ENCODE measurements at regions not wholly inside any gene's neighbourhood (a gene's known extent, or its start where the extent isn't known, plus 50 kb on each side); places are given as distances from the start of the nearest gene placed in this dataset.

DNA sequence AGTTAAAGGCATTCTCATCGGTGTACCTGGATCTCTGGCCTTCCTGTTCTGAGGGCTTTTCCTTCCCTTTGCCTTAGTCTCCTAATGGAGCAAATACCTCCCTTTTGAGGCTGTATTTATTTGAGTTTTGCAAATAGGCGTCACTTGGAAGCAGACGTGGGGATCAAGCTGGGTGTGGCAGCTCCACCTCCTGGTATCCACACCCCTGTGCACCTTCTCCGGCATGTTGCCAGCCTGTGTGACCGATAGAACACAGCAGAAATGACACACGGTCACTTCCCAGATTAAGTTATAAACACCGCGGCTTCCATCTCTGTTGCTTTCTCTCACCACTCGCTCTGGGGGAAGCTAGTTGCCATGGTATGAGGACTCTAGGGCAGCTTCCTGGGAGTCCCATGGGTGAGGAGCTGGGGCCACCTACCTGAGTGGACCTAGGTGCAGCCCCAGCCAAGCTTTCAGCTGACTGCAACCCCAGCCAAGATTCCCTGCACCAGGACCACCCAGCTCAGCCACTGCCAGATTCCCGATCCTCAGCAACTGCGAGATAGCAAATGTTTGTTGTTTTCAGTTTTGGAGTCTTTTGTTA lies 214.4 kb upstream of the MVB12B start:
- Mint-ChIP-seq H3K4me1 (ENCODE audit: low read depth) (no peaks in the 10 kb centered on the region), H3K27ac (no peak overlapping the region), H3K9me3 (no peaks in the 10 kb centered on the region), H3K27me3 (ENCODE audit: low read depth) (peaks cover 5% of the 10 kb centered on the region), H3K36me3 (ENCODE audit: low read depth) (no peaks in the 10 kb centered on the region), H3K4me3 (ENCODE audit: low read depth) (no peak overlapping the region)
- intact Hi-C loops (cut with micrococcal nuclease), result no loop called here
- no peak for DNase-seq (ENCODE audit: low spot score)

DNA sequence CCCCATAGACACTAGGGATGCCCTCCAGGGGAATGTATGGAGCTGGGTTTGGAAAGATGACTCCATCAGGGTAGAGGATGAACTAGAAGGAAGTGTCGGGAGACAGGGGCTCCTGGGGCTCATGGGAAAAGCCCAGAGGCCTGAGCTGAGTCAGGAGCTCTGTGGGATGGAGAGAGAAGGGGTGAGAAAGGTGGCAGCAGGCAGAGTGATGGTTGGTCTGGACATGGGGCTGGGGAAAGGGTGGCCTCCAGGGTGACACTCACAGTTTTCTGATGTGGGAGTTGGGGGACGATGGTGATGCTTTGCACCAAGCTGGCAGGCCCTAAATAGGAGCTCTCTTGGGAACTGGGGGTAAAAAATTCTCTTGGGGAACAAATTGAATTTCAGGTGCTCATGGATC lies 213.5 kb upstream of the MVB12B start:
- DNase-seq (ENCODE audit: low spot score), result no peak
- no peaks in the 10 kb centered on the region for H3K36me3 Mint-ChIP-seq (ENCODE audit: low read depth)
- H3K27ac Mint-ChIP-seq, result no peak overlapping the region
- H3K4me1 Mint-ChIP-seq (ENCODE audit: low read depth), result no peaks in the 10 kb centered on the region
- no peaks in the 10 kb centered on the region for H3K9me3 Mint-ChIP-seq
- no peak overlapping the region for H3K4me3 Mint-ChIP-seq (ENCODE audit: low read depth)
- peaks cover 5% of the 10 kb centered on the region for H3K27me3 Mint-ChIP-seq (ENCODE audit: low read depth)
- intact Hi-C loops (cut with micrococcal nuclease), result no loop called here

DNA sequence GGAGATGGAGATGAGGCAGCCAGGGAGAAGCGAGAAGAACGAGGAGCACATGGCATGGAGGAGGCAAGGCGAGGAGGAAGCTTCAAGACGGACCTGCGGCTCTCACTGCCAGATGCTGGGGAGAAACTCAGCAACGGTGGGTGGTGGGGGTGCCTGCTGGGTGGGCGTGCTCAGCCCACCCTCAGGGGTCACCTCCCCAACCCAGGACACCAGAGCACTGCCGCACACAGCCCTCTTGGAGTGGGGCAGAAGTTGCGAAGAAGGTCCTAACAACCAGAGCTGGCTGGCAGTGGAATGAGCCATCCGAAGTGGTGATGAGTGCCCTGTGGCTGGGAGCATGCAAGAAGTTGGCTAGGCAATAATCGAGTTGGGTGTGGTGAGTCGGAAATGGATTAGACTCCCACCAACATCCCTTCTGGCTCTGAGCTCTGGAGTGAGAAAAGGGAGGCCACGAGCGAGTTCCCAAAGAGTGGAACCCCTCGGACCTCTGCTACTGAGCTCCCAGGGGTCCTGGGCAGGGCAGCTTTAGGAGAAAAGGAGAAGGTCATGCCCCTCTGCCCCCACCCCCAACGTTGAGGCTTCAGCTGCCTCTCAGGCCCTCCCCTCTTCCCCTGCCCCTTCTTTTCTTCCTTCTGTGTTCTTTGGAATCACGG lies 212.7 kb upstream of the MVB12B start:
- no peak for DNase-seq (ENCODE audit: low spot score)
- Mint-ChIP-seq H3K27ac (no peak overlapping the region), H3K4me1 (ENCODE audit: low read depth) (no peaks in the 10 kb centered on the region), H3K27me3 (ENCODE audit: low read depth) (peaks cover under 1% of the 10 kb centered on the region), H3K9me3 (no peaks in the 10 kb centered on the region), H3K4me3 (ENCODE audit: low read depth) (no peak overlapping the region), H3K36me3 (ENCODE audit: low read depth) (no peaks in the 10 kb centered on the region)
- intact Hi-C loops (cut with micrococcal nuclease), result no loop called here

DNA sequence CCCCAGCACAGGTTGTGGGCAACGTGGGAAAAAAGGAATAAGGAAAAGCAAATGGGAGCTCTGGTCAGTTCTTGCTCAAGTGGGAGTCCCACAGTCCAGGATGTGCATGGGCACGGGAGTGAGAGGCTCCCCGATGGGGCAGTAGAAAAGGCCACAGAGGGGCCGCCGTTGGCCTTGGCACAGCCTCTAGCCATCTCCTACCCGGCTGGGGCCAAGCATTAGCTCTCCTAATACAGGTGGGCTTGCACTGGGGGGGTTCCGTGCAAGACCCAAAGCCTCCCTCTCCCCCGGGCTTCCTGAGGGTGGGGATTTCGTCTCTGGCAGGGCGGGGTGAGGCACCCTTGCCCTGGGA lies 212.2 kb upstream of the MVB12B start:
- intact Hi-C loops (cut with micrococcal nuclease), result no loop called here
- H3K9me3 Mint-ChIP-seq, result no peaks in the 10 kb centered on the region
- no peaks in the 10 kb centered on the region for H3K27me3 Mint-ChIP-seq (ENCODE audit: low read depth)
- H3K36me3 Mint-ChIP-seq (ENCODE audit: low read depth), result no peaks in the 10 kb centered on the region
- no peak overlapping the region for H3K4me3 Mint-ChIP-seq (ENCODE audit: low read depth)
- H3K4me1 Mint-ChIP-seq (ENCODE audit: low read depth), result no peaks in the 10 kb centered on the region
- no peak for DNase-seq (ENCODE audit: low spot score)
- H3K27ac Mint-ChIP-seq, result no peak overlapping the region

DNA sequence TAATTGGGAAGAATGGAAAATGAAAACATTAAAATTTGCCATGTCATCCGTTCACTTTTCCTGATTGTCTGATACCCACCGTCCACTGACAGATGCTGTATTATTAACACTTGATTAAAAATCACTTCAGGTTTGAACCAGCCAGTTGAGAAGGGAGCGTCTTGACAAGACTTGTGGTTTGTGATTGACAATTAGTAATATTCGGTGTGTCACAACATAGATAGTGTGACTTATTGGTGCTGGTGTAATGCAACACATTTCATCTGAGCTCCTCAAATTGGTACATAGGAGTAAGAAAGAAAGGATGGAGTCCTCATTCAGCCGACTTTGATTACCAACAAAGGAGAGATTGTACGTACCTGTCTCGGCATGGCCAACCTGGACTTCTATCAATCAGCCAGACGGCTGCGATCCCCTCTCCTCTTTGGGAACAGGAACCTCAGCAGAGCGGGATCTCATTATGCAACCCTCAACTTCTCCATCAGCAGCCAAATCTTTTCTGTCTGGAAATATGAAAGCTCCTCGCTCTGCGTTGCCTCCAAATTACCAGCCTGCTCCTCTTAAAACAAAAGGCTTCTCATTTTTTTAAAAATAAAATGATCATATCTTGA lies 211.7 kb upstream of the MVB12B start:
- intact Hi-C loops (cut with micrococcal nuclease), result no loop called here
- Mint-ChIP-seq H3K4me3 (ENCODE audit: low read depth) (no peak overlapping the region), H3K4me1 (ENCODE audit: low read depth) (no peaks in the 10 kb centered on the region), H3K9me3 (no peaks in the 10 kb centered on the region), H3K27ac (no peak overlapping the region), H3K27me3 (ENCODE audit: low read depth) (no peaks in the 10 kb centered on the region), H3K36me3 (ENCODE audit: low read depth) (no peaks in the 10 kb centered on the region)
- DNase-seq (ENCODE audit: low spot score), result no peak

DNA sequence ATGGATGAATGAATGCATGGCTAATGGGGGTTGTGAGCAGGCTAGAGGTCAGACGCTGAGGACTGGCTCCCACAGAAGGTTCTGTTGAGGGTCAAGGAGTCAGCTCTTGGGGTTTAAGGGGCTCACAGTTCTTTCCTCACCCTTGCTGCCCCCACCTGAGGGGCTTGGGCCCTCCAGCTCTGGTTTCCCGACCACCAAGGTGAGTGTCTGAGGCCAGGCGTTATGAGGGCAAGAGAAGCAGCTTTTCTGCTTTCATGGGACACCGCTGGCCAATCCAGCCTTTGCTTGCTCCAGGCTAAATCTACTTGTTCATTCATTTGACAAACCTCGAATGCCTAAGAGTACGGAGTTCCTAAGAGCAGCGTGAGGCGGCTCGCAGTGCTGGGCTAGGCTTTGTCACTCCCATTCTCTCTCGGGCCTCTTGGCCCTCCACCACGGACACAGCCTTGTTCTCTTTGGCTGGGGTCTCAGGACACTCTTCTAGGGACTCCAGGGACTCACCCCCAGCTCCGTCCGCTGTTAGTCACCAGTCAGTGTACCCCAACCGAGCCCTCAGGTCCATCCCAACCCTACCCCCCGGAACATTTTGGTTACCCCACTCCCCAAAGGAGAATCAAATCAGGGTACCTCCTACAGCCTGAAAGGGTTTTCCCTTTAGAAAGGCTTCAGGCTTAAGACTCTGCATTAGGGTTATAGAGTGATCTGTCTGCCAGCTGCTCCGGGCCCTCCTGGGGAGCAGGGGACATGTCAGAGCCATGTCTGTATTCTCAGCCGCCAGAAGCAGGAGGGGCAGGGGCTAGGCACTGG lies 210.1 kb upstream of the MVB12B start:
- Mint-ChIP-seq H3K4me3 (ENCODE audit: low read depth) (no peak overlapping the region), H3K9me3 (no peaks in the 10 kb centered on the region), H3K27ac (no peak overlapping the region), H3K36me3 (ENCODE audit: low read depth) (no peaks in the 10 kb centered on the region), H3K4me1 (ENCODE audit: low read depth) (no peaks in the 10 kb centered on the region), H3K27me3 (ENCODE audit: low read depth) (peaks cover 6% of the 10 kb centered on the region)
- intact Hi-C loops (cut with micrococcal nuclease), result no loop called here
- no peak for DNase-seq (ENCODE audit: low spot score)

DNA sequence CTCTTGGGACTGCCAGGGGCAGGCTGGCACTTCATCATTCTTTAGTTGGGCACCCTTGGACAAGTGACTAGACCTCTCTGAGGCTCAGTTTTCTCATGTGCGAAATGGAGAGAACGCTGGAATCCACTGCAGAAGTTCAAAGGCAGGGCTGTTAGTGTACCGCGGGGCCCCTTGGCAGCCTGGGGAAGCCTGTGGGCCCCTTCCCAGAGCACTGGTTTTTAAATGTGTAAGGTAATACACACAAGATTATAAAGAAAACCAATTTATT lies 209.5 kb upstream of the MVB12B start:
- Mint-ChIP-seq H3K27ac (no peak overlapping the region), H3K36me3 (ENCODE audit: low read depth) (no peaks in the 10 kb centered on the region), H3K9me3 (no peaks in the 10 kb centered on the region), H3K4me1 (ENCODE audit: low read depth) (no peaks in the 10 kb centered on the region), H3K27me3 (ENCODE audit: low read depth) (peaks cover 6% of the 10 kb centered on the region), H3K4me3 (ENCODE audit: low read depth) (no peak overlapping the region)
- no peak for DNase-seq (ENCODE audit: low spot score)
- intact Hi-C loops (cut with micrococcal nuclease), result no loop called here

DNA sequence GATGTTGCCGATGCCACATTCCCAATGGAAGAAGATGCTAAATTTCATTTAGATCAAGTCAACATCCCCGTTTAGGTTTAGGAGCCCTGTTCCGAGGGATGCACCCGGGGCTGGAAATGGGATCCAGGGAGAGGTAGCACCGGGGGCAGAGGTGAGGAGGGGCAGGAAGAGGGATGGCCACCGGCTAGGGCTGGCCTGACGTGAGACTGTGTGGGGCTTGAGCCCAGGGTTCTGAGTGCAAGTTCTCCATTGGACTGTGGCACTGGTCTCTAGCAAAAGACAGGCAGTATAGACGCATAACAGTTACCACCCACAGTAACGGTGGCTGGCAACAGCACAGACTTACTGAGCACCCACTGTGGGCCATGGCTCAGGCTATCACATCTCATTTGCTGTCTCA lies 209.0 kb upstream of the MVB12B start:
- DNase-seq (ENCODE audit: low spot score), result no peak
- no peaks in the 10 kb centered on the region for H3K9me3 Mint-ChIP-seq
- H3K27ac Mint-ChIP-seq, result no peak overlapping the region
- intact Hi-C loops (cut with micrococcal nuclease), result no loop called here
- H3K4me1 Mint-ChIP-seq (ENCODE audit: low read depth), result no peaks in the 10 kb centered on the region
- H3K36me3 Mint-ChIP-seq (ENCODE audit: low read depth), result no peaks in the 10 kb centered on the region
- H3K27me3 Mint-ChIP-seq (ENCODE audit: low read depth), result peaks cover 6% of the 10 kb centered on the region
- H3K4me3 Mint-ChIP-seq (ENCODE audit: low read depth), result no peak overlapping the region

DNA sequence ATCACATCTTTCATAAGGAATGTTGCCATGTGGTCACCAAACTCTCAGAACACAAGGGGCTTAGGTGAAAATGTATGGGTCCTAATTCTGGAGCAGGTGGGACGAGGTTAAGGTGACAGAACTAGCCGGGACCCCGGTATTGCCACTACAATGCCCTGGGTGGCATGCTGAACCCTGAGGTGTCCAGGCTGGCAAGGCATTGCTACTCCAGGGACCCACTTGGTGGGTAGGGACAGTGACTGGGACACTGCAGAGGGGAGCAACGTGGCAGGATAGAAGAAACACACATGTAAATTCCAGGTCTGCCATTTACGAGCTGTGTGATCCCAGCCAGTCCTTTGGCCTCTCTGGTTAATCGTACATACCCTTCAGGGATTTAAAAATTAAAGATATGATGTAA lies 206.9 kb upstream of the MVB12B start:
- no peak overlapping the region for H3K4me3 Mint-ChIP-seq (ENCODE audit: low read depth)

DNA sequence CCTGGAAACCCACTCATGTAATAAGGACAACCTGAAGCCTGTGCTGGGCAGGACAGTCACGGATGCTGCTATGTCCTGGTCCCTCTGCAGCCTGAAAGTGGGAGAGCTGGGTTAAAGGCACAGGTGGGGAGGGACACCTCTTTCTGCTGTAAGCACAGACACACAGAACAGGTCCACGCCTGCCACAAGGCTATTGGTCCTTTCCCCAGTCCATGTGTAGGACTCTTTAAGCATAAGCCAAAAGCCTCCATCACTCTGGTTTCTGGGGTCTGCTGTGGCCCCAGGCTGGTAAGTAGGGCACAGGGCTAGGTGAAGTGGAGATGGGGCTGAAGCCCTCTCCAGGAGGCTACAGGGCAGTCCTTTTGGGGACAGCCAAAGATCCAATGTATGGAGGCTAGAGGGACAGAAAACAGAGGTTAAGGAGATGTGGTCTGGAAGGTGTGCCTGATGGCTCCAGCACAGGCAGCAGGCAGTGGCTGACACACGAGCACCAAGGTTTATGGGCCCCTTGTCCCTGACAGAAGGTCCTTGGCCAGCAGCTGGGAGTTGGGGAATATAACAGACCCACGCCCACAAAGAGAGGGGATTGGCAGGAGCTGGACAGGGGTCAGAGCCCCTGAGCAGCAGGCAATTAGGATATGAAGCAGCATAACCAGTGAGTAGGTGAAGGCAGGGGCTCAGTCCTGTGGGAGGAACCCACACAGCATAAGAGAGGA lies 203.6 kb upstream of the MVB12B start:
- peak; percentile 7 for DNase-seq (ENCODE audit: low spot score)
- H3K27me3 Mint-ChIP-seq (ENCODE audit: low read depth), result peaks cover 11% of the 10 kb centered on the region
- no peaks in the 10 kb centered on the region for H3K36me3 Mint-ChIP-seq (ENCODE audit: low read depth)
- no peak overlapping the region for H3K27ac Mint-ChIP-seq
- no peak overlapping the region for H3K4me3 Mint-ChIP-seq (ENCODE audit: low read depth)
- H3K9me3 Mint-ChIP-seq, result no peaks in the 10 kb centered on the region
- intact Hi-C loops (cut with micrococcal nuclease), result no loop called here
- H3K4me1 Mint-ChIP-seq (ENCODE audit: low read depth), result no peaks in the 10 kb centered on the region

More for the DNA sequence above, 206.9 kb upstream of the MVB12B start:
- DNase-seq (ENCODE audit: low spot score), result no peak
- intact Hi-C loops (cut with micrococcal nuclease), result no loop called here
- peaks cover 10% of the 10 kb centered on the region for H3K27me3 Mint-ChIP-seq (ENCODE audit: low read depth)
- no peaks in the 10 kb centered on the region for H3K9me3 Mint-ChIP-seq
- H3K27ac Mint-ChIP-seq, result no peak overlapping the region
- H3K4me1 Mint-ChIP-seq (ENCODE audit: low read depth), result no peaks in the 10 kb centered on the region
- H3K36me3 Mint-ChIP-seq (ENCODE audit: low read depth), result no peaks in the 10 kb centered on the region

DNA sequence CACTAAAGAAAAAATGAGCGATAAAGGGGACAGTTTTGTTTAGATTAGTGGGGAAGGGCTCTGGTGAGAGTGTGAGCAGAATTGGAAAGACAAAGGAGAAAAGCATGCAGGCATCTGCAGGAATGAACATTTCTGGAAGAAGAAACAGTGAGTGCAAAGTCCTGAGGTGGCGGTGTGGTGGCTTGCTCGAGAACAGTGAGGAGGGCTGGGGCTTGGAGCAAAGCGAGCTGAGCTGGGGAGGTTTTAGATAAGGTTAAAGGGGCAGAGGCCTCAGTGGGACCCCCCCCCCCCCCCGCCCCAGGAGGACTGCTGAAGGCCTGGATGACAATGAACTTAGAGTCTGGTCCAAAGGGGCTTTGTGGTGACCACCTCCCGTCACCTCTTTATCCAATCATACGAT lies 202.7 kb upstream of the MVB12B start:
- peaks cover 11% of the 10 kb centered on the region for H3K27me3 Mint-ChIP-seq (ENCODE audit: low read depth)
- H3K4me1 Mint-ChIP-seq (ENCODE audit: low read depth), result no peaks in the 10 kb centered on the region
- no peak for DNase-seq (ENCODE audit: low spot score)
- H3K4me3 Mint-ChIP-seq (ENCODE audit: low read depth), result no peak overlapping the region
- H3K27ac Mint-ChIP-seq, result no peak overlapping the region
- intact Hi-C loops (cut with micrococcal nuclease), result no loop called here
- H3K36me3 Mint-ChIP-seq (ENCODE audit: low read depth), result no peaks in the 10 kb centered on the region
- H3K9me3 Mint-ChIP-seq, result no peaks in the 10 kb centered on the region

DNA sequence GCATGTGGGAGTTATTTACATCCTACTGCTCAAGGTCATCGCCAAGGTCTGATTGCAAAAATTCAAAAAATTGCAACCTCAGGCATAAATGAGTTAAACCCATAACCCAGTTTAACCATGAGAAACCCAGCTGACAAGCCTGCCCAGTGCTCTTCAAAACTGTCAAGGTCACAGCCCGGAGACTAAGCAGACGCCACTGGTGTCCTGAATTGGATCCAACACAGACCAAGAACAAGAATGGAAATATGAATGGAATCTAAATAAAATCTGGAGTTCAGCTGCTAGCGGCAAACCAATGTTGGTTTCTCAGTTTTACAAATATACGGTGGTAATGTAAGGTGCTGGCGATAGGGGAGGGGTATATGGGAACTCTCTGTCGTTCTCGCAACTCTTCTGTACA lies 201.5 kb upstream of the MVB12B start:
- Mint-ChIP-seq H3K27me3 (ENCODE audit: low read depth) (peaks cover 11% of the 10 kb centered on the region), H3K4me3 (ENCODE audit: low read depth) (no peak overlapping the region), H3K27ac (no peak overlapping the region), H3K9me3 (no peaks in the 10 kb centered on the region), H3K36me3 (ENCODE audit: low read depth) (no peaks in the 10 kb centered on the region), H3K4me1 (ENCODE audit: low read depth) (no peaks in the 10 kb centered on the region)
- intact Hi-C loops (cut with micrococcal nuclease), result no loop called here
- DNase-seq (ENCODE audit: low spot score), result peak; percentile 3

DNA sequence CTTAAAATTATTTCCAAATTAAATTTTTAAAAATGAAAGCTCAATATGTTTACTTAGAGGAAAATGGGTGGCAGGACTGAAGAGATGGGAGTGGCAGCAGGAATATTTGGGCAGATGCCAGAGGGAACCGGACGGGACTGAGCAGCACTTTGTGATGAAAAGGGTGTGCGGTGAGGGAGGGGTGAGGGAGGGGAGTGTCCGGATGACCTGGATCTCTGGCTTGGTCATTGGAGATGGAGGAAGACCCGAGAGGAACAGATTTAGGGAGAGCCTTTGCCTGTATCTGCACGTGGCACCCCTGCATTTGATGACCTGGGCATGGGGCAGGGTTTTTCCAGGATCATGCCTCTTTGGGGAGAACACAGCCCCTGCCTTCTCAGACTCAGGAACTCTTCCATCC lies 201.1 kb upstream of the MVB12B start:
- no peak overlapping the region for H3K27ac Mint-ChIP-seq
- intact Hi-C loops (cut with micrococcal nuclease), result no loop called here
- no peaks in the 10 kb centered on the region for H3K36me3 Mint-ChIP-seq (ENCODE audit: low read depth)
- no peaks in the 10 kb centered on the region for H3K9me3 Mint-ChIP-seq
- peaks cover 8% of the 10 kb centered on the region for H3K27me3 Mint-ChIP-seq (ENCODE audit: low read depth)
- H3K4me3 Mint-ChIP-seq (ENCODE audit: low read depth), result no peak overlapping the region
- no peaks in the 10 kb centered on the region for H3K4me1 Mint-ChIP-seq (ENCODE audit: low read depth)
- no peak for DNase-seq (ENCODE audit: low spot score)

All from activated T-helper 2 cell treated with anti-CD3 and anti-CD28 coated beads, Interferon-gamma antibody, Interleukin-2, Interleukin-4, amounts not matched to agents 10 μg/mL and 5 μg/mL and 100 μg/mL, durations not matched to agents 14 hours and 24 hours and 36 hours (primary cell).